H1 (cell line): ENCODE measurements at regions not wholly inside any gene's neighbourhood (a gene's known extent, or its start where the extent isn't known, plus 50 kb on each side); places are given as distances from the start of the nearest gene placed in this dataset.

Source experiments
- CTCF ChIA-PET: fragments of 300-600 bp; sonication (Branson Sonifier 250); formaldehyde crosslinking; loops from one replicate; lab custom pipeline; 2021; ENCODE audit not compliant: partially characterized antibody; lab: Charles Lee
- POLR2A ChIA-PET: fragments of 300-600 bp; sonication (Branson Sonifier 250); formaldehyde crosslinking; loops from one replicate; lab custom pipeline; 2021; ENCODE audit warnings: inconsistent platforms; ENCODE audit not compliant: partially characterized antibody; lab: Charles Lee
- DNase-seq, 2 experiments: peaks; one replicate each; pipeline versions ENCODE4 v3.0.0 to v3.0.0-alpha.2; 2010 to 2022; ENCODE audit warnings: low spot score in 2 of 2, low read depth in 1 of 2, mixed read lengths in 1 of 2
- FAIRE-seq: peaks from 2 replicates; lab custom pipeline; 2011; peaks lifted over from hg19 to GRCh38; lab: Jason Lieb, UNC
- H2AFZ ChIP-seq: 2 replicates; pipeline ENCODE4 v1.8.1; 2012; ENCODE audit warnings: low read length, inconsistent platforms
- H2AK5ac ChIP-seq: 2 replicates; pipeline ENCODE4 v1.6.1; 2013; ENCODE audit warnings: low read depth, low read length
- H2BK120ac ChIP-seq: replicated peaks from 2 replicates; pipeline ENCODE3; 2013; ENCODE audit warnings: low read depth, low read length, inconsistent platforms
- H2BK12ac ChIP-seq: 2 replicates; pipeline ENCODE4 v1.6.1; 2013; ENCODE audit warnings: low read depth, low read length
- H2BK15ac ChIP-seq: 2 replicates; pipeline ENCODE4 v1.6.1; 2013; ENCODE audit warnings: low read length
- H2BK20ac ChIP-seq: 2 replicates; pipeline ENCODE4 v1.6.1; 2013; ENCODE audit warnings: low read length
- H2BK5ac ChIP-seq: 2 replicates; pipeline ENCODE4 v1.6.1; 2013; ENCODE audit warnings: low read depth, low read length
- H3K14ac ChIP-seq: 2 replicates; pipeline ENCODE4 v1.6.1; 2013; ENCODE audit warnings: inconsistent platforms; ENCODE audit not compliant: insufficient read length
- H3K18ac ChIP-seq: 2 replicates; pipeline ENCODE4 v1.6.1; 2013; ENCODE audit warnings: low read length; ENCODE audit errors: extremely low read depth
- H3K23ac ChIP-seq: 2 replicates; pipeline ENCODE4 v1.6.1; 2013; ENCODE audit warnings: inconsistent platforms; ENCODE audit not compliant: insufficient read length
- H3K23me2 ChIP-seq: 2 replicates; pipeline ENCODE4 v1.6.1; 2013; ENCODE audit warnings: low read depth, low read length
- H3K27ac ChIP-seq: 2 replicates; pipeline ENCODE4 v1.6.1; 2011; ENCODE audit warnings: low read depth, low read length, inconsistent platforms
- H3K27me3 ChIP-seq, 4 experiments: replicated peaks in 1 of 4; 1 replicate in 1 of 4; 2 replicates in 3 of 4; pipeline versions ENCODE4 v1.6.1 to v1.8.1; 2011 to 2013; ENCODE audit warnings: low read length in 3 of 4, mild to moderate bottlenecking in 3 of 4, inconsistent platforms in 2 of 4, mixed read lengths in 2 of 4, moderate library complexity in 1 of 4; ENCODE audit not compliant: control insufficient read depth in 3 of 4, insufficient read depth in 3 of 4; ENCODE audit errors: extremely low read depth in 1 of 4
- H3K36me3 ChIP-seq, 4 experiments: 2 replicates each; pipeline versions ENCODE4 v1.6.1 to v1.8.1; 2011 to 2013; ENCODE audit warnings: mild to moderate bottlenecking in 4 of 4, low read length in 3 of 4, moderate library complexity in 2 of 4, control low read depth in 1 of 4, inconsistent platforms in 1 of 4; ENCODE audit not compliant: insufficient read depth in 4 of 4, control insufficient read depth in 2 of 4
- H3K4ac ChIP-seq: replicated peaks from 2 replicates; pipeline ENCODE3; 2013; ENCODE audit warnings: low read length, low read depth, mixed read lengths, inconsistent platforms; ENCODE audit not compliant: insufficient read length
- H3K4me1 ChIP-seq, 4 experiments: replicated peaks in 1 of 4; 1 replicate in 1 of 4; 2 replicates in 3 of 4; pipeline versions ENCODE4 v1.6.1 to v1.8.1; 2011 to 2013; ENCODE audit warnings: low read length in 3 of 4, inconsistent platforms in 2 of 4, mixed read lengths in 1 of 4; ENCODE audit not compliant: insufficient read depth in 4 of 4, control insufficient read depth in 3 of 4
- H3K4me2 ChIP-seq, 2 experiments: 2 replicates each; pipeline versions ENCODE4 v1.6.1 to v1.8.1; 2011 to 2013; ENCODE audit warnings: low read depth in 2 of 2, low read length in 2 of 2, control low read depth in 1 of 2, inconsistent platforms in 1 of 2, mild to moderate bottlenecking in 1 of 2; ENCODE audit not compliant: insufficient read depth in 1 of 2
- H3K4me3 ChIP-seq, 4 experiments: fragments of 200-600, 300-600 bp in 1 of 4; sonication (generic), shearing (Covaris generic), sonication (Bioruptor Twin) in 1 of 4; 2 replicates each; pipeline versions ENCODE4 v1.5.1 to v1.8.1; 2011 to 2016; ENCODE audit warnings: low read length in 4 of 4, low read depth in 3 of 4, control low read depth in 2 of 4, inconsistent platforms in 2 of 4, mild to moderate bottlenecking in 2 of 4, mixed read lengths in 1 of 4, moderate library complexity in 1 of 4; ENCODE audit not compliant: insufficient read depth in 2 of 4; ENCODE audit errors: extremely low read depth in 1 of 4
- H3K56ac ChIP-seq: replicated peaks from 2 replicates; pipeline ENCODE3; 2013; ENCODE audit warnings: low read depth, mild to moderate bottlenecking, mixed read lengths, low read length, inconsistent platforms; ENCODE audit not compliant: insufficient read length
- H3K79me1 ChIP-seq: 2 replicates; pipeline ENCODE4 v1.6.1; 2013; ENCODE audit warnings: low read depth, low read length, control low read depth
- H3K79me2 ChIP-seq, 2 experiments: 2 replicates each; pipeline versions ENCODE4 v1.6.1 to v1.8.1; 2012 to 2013; ENCODE audit warnings: low read length in 2 of 2, mild to moderate bottlenecking in 2 of 2, inconsistent platforms in 1 of 2; ENCODE audit not compliant: insufficient read depth in 2 of 2, control insufficient read depth in 1 of 2
- H3K9ac ChIP-seq, 4 experiments: replicated peaks in 1 of 4; 1 replicate in 1 of 4; 2 replicates in 3 of 4; pipeline versions ENCODE4 v1.6.1 to v1.8.1; 2011 to 2013; ENCODE audit warnings: low read depth in 3 of 4, low read length in 3 of 4, control low read depth in 2 of 4, mild to moderate bottlenecking in 2 of 4, moderate library complexity in 2 of 4, inconsistent platforms in 1 of 4; ENCODE audit errors: extremely low read depth in 1 of 4
- H3K9me3 ChIP-seq, 2 experiments: 2 replicates each; pipeline versions ENCODE4 v1.6.1 to v1.8.1; 2012 to 2013; ENCODE audit warnings: mild to moderate bottlenecking in 2 of 2, moderate library complexity in 2 of 2, control low read depth in 1 of 2, inconsistent platforms in 1 of 2, low read depth in 1 of 2, low read length in 1 of 2, mixed read lengths in 1 of 2; ENCODE audit not compliant: insufficient read depth in 2 of 2
- H4K20me1 ChIP-seq, 2 experiments: replicated peaks in 1 of 2; 2 replicates each; pipeline versions ENCODE3 to v1.8.1; 2011 to 2013; ENCODE audit warnings: inconsistent platforms in 2 of 2, low read length in 2 of 2, mild to moderate bottlenecking in 1 of 2; ENCODE audit not compliant: insufficient read depth in 2 of 2, control insufficient read depth in 1 of 2
- H4K5ac ChIP-seq: 2 replicates; pipeline ENCODE4 v1.6.1; 2013; ENCODE audit warnings: low read length, low read depth, mixed read lengths, inconsistent platforms; ENCODE audit not compliant: insufficient read length
- H4K8ac ChIP-seq: 2 replicates; pipeline ENCODE4 v1.8.0; 2013; ENCODE audit warnings: mild to moderate bottlenecking, moderate library complexity, low read length, inconsistent platforms; ENCODE audit not compliant: insufficient read depth; ENCODE audit errors: extremely low read depth
- H4K91ac ChIP-seq: replicated peaks from 2 replicates; pipeline ENCODE3; 2013; ENCODE audit warnings: low read length, mixed read lengths, inconsistent platforms; ENCODE audit not compliant: insufficient read length
- ATF3 ChIP-seq: IDR thresholded peaks from 2 replicates; pipeline ENCODE4 v1.6.1; 2011; ENCODE audit warnings: low read depth, mild to moderate bottlenecking, low read length; ENCODE audit not compliant: insufficient read depth
- CBX8 ChIP-seq: fragments of 300-800, 300-1000 bp; sonication (generic); IDR thresholded peaks from 2 replicates; pipeline ENCODE4 v1.7.1; 2016; ENCODE audit warnings: low read depth, low read length, borderline replicate concordance
- CEBPB ChIP-seq: IDR thresholded peaks from 2 replicates; pipeline ENCODE4 v1.6.1; 2012; ENCODE audit warnings: low read depth, low read length
- CHD2 ChIP-seq: IDR thresholded peaks from 2 replicates; pipeline ENCODE4 v1.6.1; 2012; ENCODE audit warnings: low read length, improper control_type of control experiment
- CTBP2 ChIP-seq: IDR thresholded peaks from 2 replicates; pipeline ENCODE4 v1.7.0; 2011; ENCODE audit warnings: borderline replicate concordance, mild to moderate bottlenecking, moderate library complexity, mixed read lengths, low read length; ENCODE audit not compliant: insufficient read depth, insufficient read length
- EGR1 ChIP-seq: IDR thresholded peaks from 2 replicates; pipeline ENCODE4 v1.6.1; 2011; ENCODE audit warnings: low read depth, low read length, borderline replicate concordance
- HDAC2 ChIP-seq, 2 experiments: fragments of 300-600 bp in 1 of 2; sonication (generic) in 1 of 2; IDR thresholded peaks; 2 replicates each; pipeline ENCODE4 v1.6.1; 2011 to 2012; ENCODE audit warnings: low read depth in 2 of 2, low read length in 2 of 2, mild to moderate bottlenecking in 2 of 2, moderate library complexity in 2 of 2, borderline replicate concordance in 1 of 2, inconsistent platforms in 1 of 2
- HDAC6 ChIP-seq: IDR thresholded peaks from one replicate; pipeline ENCODE4 v1.7.1; 2012; ENCODE audit warnings: low read depth, mild to moderate bottlenecking, inconsistent platforms, low read length, moderate library complexity
- KDM1A ChIP-seq: fragments of 200-600, 300-600 bp; sonication (generic); IDR thresholded peaks from 2 replicates; pipeline ENCODE4 v1.7.1; 2016; ENCODE audit warnings: mild to moderate bottlenecking, low read length, borderline replicate concordance
- RAD21 ChIP-seq, 2 experiments: IDR thresholded peaks in 1 of 2; conservative IDR thresholded peaks in 1 of 2; 2 replicates each; pipeline ENCODE4 v1.6.1; 2011; ENCODE audit warnings: low read depth in 2 of 2, low read length in 2 of 2, improper control_type of control experiment in 1 of 2, inconsistent platforms in 1 of 2, mild to moderate bottlenecking in 1 of 2, moderate library complexity in 1 of 2
- RBBP5 ChIP-seq: IDR thresholded peaks from 2 replicates; pipeline ENCODE4 v1.7.1; 2012; ENCODE audit warnings: low read depth, mild to moderate bottlenecking, inconsistent platforms, low read length, moderate library complexity, borderline replicate concordance
- SP1 ChIP-seq: IDR thresholded peaks from 2 replicates; pipeline ENCODE4 v1.6.1; 2011; ENCODE audit warnings: low read depth, low read length
- YY1 ChIP-seq: IDR thresholded peaks from 2 replicates; pipeline ENCODE4 v1.6.1; 2011; ENCODE audit warnings: low read depth, mild to moderate bottlenecking, low read length
- WGBS, 2 experiments: shearing (Covaris generic) in 1 of 2; methylation state at CpG; one replicate each; pipeline versions ENCODE4 v1.1.6 to v1.1.7; 2013 to 2015; ENCODE audit warnings: low lambda C conversion rate in 2 of 2, mixed read lengths in 2 of 2, inconsistent platforms in 1 of 2, low coverage in 1 of 2, missing lambda C conversion rate in 1 of 2; ENCODE audit not compliant: insufficient replicate concordance in 2 of 2, insufficient coverage in 1 of 2, insufficient read length in 1 of 2; ENCODE audit errors: extremely low coverage in 1 of 2, missing lambda C conversion rate in 1 of 2; 5-methylcytosine and 5-hydroxymethylcytosine counted together

- Histone ChIP-seq H4K8ac (no peak overlapping the region), H3K23ac (no peak overlapping the region), H3K18ac (no peak overlapping the region), H3K79me1 (no peaks in the 10 kb centered on the region), H2BK15ac (no peak overlapping the region), H3K4me1 (no peaks in the 10 kb centered on the region), H3K9me3 (no peaks in the 10 kb centered on the region), H2BK20ac (no peak overlapping the region), H3K4me2 (no peak overlapping the region), H4K20me1 (no peaks in the 10 kb centered on the region), H3K79me2 (no peaks in the 10 kb centered on the region), H2AK5ac (no peak overlapping the region), H3K9ac (no peak overlapping the region), H3K23me2 (no peaks in the 10 kb centered on the region), H3K56ac (no peak overlapping the region), H3K27ac (no peak overlapping the region), H3K4me3 (no peak overlapping the region), H3K4ac (no peak overlapping the region), H2BK120ac (no peak overlapping the region), H2BK5ac (no peak overlapping the region), H2AFZ (no peak overlapping the region), H3K36me3 (no peaks in the 10 kb centered on the region), H3K14ac (no peak overlapping the region), H3K27me3 (no peaks in the 10 kb centered on the region), H4K5ac (no peak overlapping the region), H2BK12ac (no peak overlapping the region), H4K91ac (no peak overlapping the region)
- CTCF ChIA-PET, result interaction anchor here (1.4 kb wide), 1 partner anchor 19 kb away, joined by 3 read pairs; no protein-coding TSS in a partner anchor
- no peak for FAIRE-seq
- POLR2A ChIA-PET, result no interaction called here
- WGBS, 2 experiments, result 72% methylated on average over 7 of the region's 7 CpGs; no CpG with 5 or more reads in 1 of the 2 experiments
- DNase-seq, result no peak
- TF ChIP-seq ATF3 (no peak), HDAC2 (IDR thresholded peaks at IDR 0.05; ENCODE audit: borderline replicate concordance in 1 of 2, low read depth in 2 of 2, low read length in 2 of 2) (no peak), RBBP5 (no peak), KDM1A (no peak), RAD21 (IDR thresholded peaks at IDR 0.05 in 1 of 2, conservative IDR thresholded peaks at IDR 0.05 in 1 of 2; ENCODE audit: low read depth in 2 of 2, low read length in 2 of 2) (no peak), CBX8 (no peak), CTBP2 (no peak), CEBPB (no peak), CHD2 (no peak), SP1 (no peak), YY1 (no peak), EGR1 (no peak), HDAC6 (no peak)
Measured at GRCh38 chr1:193909406-193910082, 723.1 kb upstream of the B3GALT2 start.
